ENCODE measurements at regions not wholly inside any gene's neighbourhood (a gene's known extent, or its start where the extent isn't known, plus 50 kb on each side); places are given as distances from the start of the nearest gene placed in this dataset.

GRCh38 chr7:128168667-128169210 lies 72.3 kb upstream of the LEP start:
- DNase-seq = no peak

GRCh38 chr7:128170461-128170860 lies 70.6 kb upstream of the LEP start:
- no peak for DNase-seq

- no peak for DNase-seq
These were observed 69.6 kb upstream of the LEP start for GRCh38 chr7:128171342-128171918.

GRCh38 chr7:128172151-128172550 lies 68.9 kb upstream of the LEP start:
- no peak for DNase-seq

- no peak for DNase-seq
These were observed 68.1 kb upstream of the LEP start for GRCh38 chr7:128172963-128173362.

- DNase-seq = no peak
These were observed 66.7 kb upstream of the LEP start for GRCh38 chr7:128174386-128174785.

GRCh38 chr7:128176696-128177095 lies 64.4 kb upstream of the LEP start:
- DNase-seq = no peak

- DNase-seq = no peak
These were observed 63.1 kb upstream of the LEP start for GRCh38 chr7:128177768-128178550.

GRCh38 chr7:128178611-128179010 lies 62.5 kb upstream of the LEP start:
- no peak for DNase-seq

- no peak for DNase-seq
These were observed 52.5 kb upstream of the LEP start for GRCh38 chr7:128188396-128189230.

- no peak for DNase-seq
These were observed 51.7 kb upstream of the LEP start for GRCh38 chr7:128189231-128189930.

- no peak for DNase-seq
These were observed 50.9 kb upstream of the LEP start for GRCh38 chr7:128190051-128190647.

GRCh38 chr7:128191136-128191844 lies 49.8 kb upstream of the LEP start:
- no peak for DNase-seq
